RWPE1 (cell line): ENCODE measurements at regions not wholly inside any gene's neighbourhood (a gene's known extent, or its start where the extent isn't known, plus 50 kb on each side); places are given as distances from the start of the nearest gene placed in this dataset.

Source experiments
- CTCF ChIA-PET: fragments of 350-600 bp; sonication (Branson Sonifier 250); formaldehyde crosslinking; extraction: SDS; loops from one replicate; lab custom pipeline; 2021; lab: Yijun Ruan, JAX
- POLR2A ChIA-PET: fragments of 400-600 bp; formaldehyde crosslinking; extraction: SDS; loops from one replicate; lab custom pipeline; 2020; ENCODE audit warnings: antibody characterized with exemption; ENCODE audit not compliant: low non-redundant PET; lab: Yijun Ruan, JAX
- DNase-seq: peaks from one replicate; pipeline ENCODE4 v3.0.0; 2012; ENCODE audit warnings: low spot score
- H3K27ac ChIP-seq: fragments of 450-650 bp; 2 replicates; pipeline ENCODE4 v1.5.1; 2017
- CTCF ChIP-seq: fragments of 450-650 bp; conservative IDR thresholded peaks from 2 replicates; pipeline ENCODE4 v1.5.1; 2017; ENCODE audit warnings: low read depth, mild to moderate bottlenecking

DNA sequence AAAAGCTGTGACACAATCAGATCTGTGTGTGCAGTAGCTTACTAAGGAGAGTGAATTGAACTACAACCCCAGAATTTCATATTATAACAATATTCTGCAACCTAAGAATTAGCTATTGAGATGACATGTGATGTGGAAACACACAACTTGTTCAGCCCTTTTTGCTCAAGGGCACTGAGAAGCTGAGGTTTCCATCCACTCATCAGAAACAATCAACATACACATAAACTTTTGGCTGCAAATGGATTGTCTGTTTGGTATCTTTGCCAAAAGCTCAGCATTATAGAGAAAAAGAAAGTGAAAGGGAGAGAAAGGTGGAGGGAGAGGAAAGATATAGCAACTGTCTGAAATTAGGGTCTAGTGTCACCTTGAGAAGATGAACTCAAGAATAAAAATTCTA, 117.2 kb upstream of the KLF7 start:
- CTCF ChIA-PET, result interaction anchor here (0.6 kb wide), 1 partner anchor 984 kb away, joined by 3 read pairs; no protein-coding TSS in a partner anchor

DNA sequence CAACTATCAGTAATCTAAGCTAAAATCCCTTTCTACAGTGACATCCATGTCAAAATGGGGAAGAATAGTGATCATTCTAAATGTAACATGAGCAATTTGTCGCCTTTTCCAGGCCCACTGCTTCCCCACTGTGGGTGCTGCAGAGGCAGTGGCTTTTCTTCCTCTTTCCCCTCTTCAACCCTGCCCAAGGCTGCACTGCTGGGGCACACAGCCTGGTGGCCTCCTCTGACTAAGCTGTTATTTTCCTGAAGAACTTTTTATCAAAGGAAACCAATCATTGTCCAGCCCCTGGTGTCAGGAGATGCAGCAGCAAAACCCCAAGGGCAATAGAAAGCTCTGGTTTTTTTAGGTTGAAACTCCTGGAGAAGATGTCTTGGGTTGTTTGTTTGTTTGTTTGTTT, 117.6 kb upstream of the KLF7 start:
- ChIA-PET POLR2A (interaction anchor here (0.6 kb wide), 1 partner anchor 137 kb away, joined by 3 read pairs; no protein-coding TSS in a partner anchor), CTCF (interaction anchor here (0.6 kb wide), 1 partner anchor 984 kb away, joined by 3 read pairs; no protein-coding TSS in a partner anchor)
- TF ChIP-seq CTCF, result no peak

More for the DNA sequence above, 117.2 kb upstream of the KLF7 start:
- no peak for DNase-seq
- no peak overlapping the region for H3K27ac ChIP-seq
- POLR2A ChIA-PET, result no interaction called here
- no peak for TF ChIP-seq CTCF

GRCh38 chr2:207284556-207285472, 119.1 kb upstream of the KLF7 start:
- ChIA-PET POLR2A (no interaction called here), CTCF (interaction anchor here (0.6 kb wide), 1 partner anchor 18 kb away, joined by 3 read pairs; no protein-coding TSS in a partner anchor)
- no peak for TF ChIP-seq CTCF
- DNase-seq, result no peak
- no peak overlapping the region for H3K27ac ChIP-seq

More for the DNA sequence above, 117.6 kb upstream of the KLF7 start:
- no peak overlapping the region for H3K27ac ChIP-seq
- no peak for DNase-seq

GRCh38 chr2:207285473-207285815, 119.7 kb upstream of the KLF7 start:
- TF ChIP-seq CTCF, result no peak
- POLR2A ChIA-PET, result no interaction called here
- H3K27ac ChIP-seq, result no peak overlapping the region
- DNase-seq, result no peak
- CTCF ChIA-PET, result no interaction called here

DNA sequence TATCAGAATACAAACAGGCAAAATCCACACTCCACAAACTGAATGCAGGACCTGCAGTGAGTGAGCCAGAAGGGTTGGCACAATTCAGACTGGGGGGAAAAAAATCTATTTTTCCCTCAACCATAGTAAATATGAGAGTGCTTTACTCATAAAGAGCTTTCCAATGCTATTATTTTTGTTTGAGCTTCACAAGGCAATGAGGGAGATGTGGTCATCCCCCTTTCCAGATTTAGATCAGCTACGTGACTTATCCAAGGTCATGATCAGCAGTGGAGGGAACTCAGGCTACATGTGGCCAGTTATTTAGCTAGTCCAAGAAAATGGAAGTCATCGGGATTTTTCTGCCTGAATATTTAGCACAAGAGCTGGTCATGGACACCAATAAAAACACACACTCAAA, 120.4 kb upstream of the KLF7 start:
- no peak overlapping the region for H3K27ac ChIP-seq
- no peak for TF ChIP-seq CTCF
- no peak for DNase-seq
- POLR2A ChIA-PET, result no interaction called here
- CTCF ChIA-PET, result no interaction called here

DNA sequence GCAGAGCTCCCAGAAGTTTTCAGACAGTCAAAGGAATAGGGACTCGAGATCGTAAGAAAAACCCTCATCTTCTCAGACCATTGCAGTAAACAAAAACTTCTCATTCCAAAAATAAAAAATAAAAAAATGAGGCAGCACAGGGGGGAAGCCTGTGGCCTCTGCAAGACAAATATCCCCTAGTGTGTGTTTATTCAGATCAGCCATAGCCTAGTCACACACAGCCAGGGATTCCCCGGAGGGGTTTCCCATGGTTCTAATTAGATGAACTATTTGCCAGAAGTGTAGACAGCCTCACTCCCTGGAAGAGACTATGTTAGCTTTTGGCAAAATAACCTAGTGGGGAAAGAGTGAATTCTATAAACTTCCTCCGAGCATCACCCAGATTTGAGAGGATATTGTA, 122.9 kb upstream of the KLF7 start:
- ChIA-PET CTCF (no interaction called here), POLR2A (no interaction called here)
- TF ChIP-seq CTCF, result no peak
- H3K27ac ChIP-seq, result no peak overlapping the region
- DNase-seq, result no peak
